Renal cortex interstitium (tissue), 11 donors: ENCODE measurements at regions not wholly inside any gene's neighbourhood (a gene's known extent, or its start where the extent isn't known, plus 50 kb on each side); places are given as distances from the start of the nearest gene placed in this dataset.
"Not testable (repeated sequence)": the region's sequence is repeated elsewhere in the genome, so short reads cannot be mapped to it uniquely, and the experiment has no call there.

Experiments
- DNase-seq, 11 donors: peaks; one replicate each; pipeline ENCODE4 v3.0.0-alpha.2; 2013; ENCODE audit warnings: low read depth in 9 of 11, low spot score in 4 of 11; ENCODE audit errors: extremely low read depth in 1 of 11

GRCh38 chrX:43148305-43148704 is 370.3 kb upstream of the PPP1R2C start:
- DNase-seq: no peak

GRCh38 chrX:43165343-43165920 is 387.5 kb upstream of the PPP1R2C start:
- no peak for DNase-seq

GRCh38 chrX:43166874-43167273 is 388.9 kb upstream of the PPP1R2C start:
- no peak for DNase-seq

GRCh38 chrX:43175434-43175833 is 397.5 kb upstream of the PPP1R2C start:
- DNase-seq: no peak

GRCh38 chrX:43176686-43177085 is 398.7 kb upstream of the PPP1R2C start:
- no peak for DNase-seq

- no peak for DNase-seq
These were observed 410.3 kb upstream of the PPP1R2C start for GRCh38 chrX:43188296-43188695.

GRCh38 chrX:43211570-43211969 is 433.6 kb upstream of the PPP1R2C start:
- DNase-seq: no peak

GRCh38 chrX:43218198-43218597 is 437.9 kb upstream of the MAOA start:
- no peak for DNase-seq

- no peak for DNase-seq
These were observed 431.6 kb upstream of the MAOA start for GRCh38 chrX:43224496-43224895.

- DNase-seq: peak in 1 of 11 donors; percentile 2
These were observed 430.3 kb upstream of the MAOA start for GRCh38 chrX:43225626-43226328.

GRCh38 chrX:43238461-43238945 is 417.6 kb upstream of the MAOA start:
- peak in 1 of 11 donors; percentile 1 for DNase-seq

- DNase-seq: no peak
These were observed 416.7 kb upstream of the MAOA start for GRCh38 chrX:43239356-43239755.

GRCh38 chrX:43255596-43255995 is 400.5 kb upstream of the MAOA start:
- DNase-seq: no peak

- no peak for DNase-seq
These were observed 389.6 kb upstream of the MAOA start for GRCh38 chrX:43266487-43266886.

- no peak for DNase-seq
These were observed 388.4 kb upstream of the MAOA start for GRCh38 chrX:43267652-43268051.

- DNase-seq: no peak
These were observed 386.9 kb upstream of the MAOA start for GRCh38 chrX:43269201-43269600.

GRCh38 chrX:43277879-43278278 is 378.2 kb upstream of the MAOA start:
- DNase-seq: no peak

- DNase-seq: no peak
These were observed 377.7 kb upstream of the MAOA start for GRCh38 chrX:43278440-43278839.

- DNase-seq: no peak
These were observed 376.7 kb upstream of the MAOA start for GRCh38 chrX:43279341-43279808.

- DNase-seq: no peak
These were observed 372.9 kb upstream of the MAOA start for GRCh38 chrX:43283187-43283586.

- not testable (repeated sequence) for DNase-seq
These were observed 344.5 kb upstream of the MAOA start for GRCh38 chrX:43311625-43312024.
